Neural cell (in vitro differentiated cells): ENCODE measurements at regions not wholly inside any gene's neighbourhood (a gene's known extent, or its start where the extent isn't known, plus 50 kb on each side); places are given as distances from the start of the nearest gene placed in this dataset.

Experiments used
- CTCF ChIP-seq: fragments of 450-650 bp; IDR thresholded peaks from 2 replicates; pipeline ENCODE4 v1.5.1; 2014; ENCODE audit warnings: antibody characterized with exemption, mild to moderate bottlenecking, moderate library complexity; ENCODE audit not compliant: poor library complexity, severe bottlenecking
- SMC3 ChIP-seq: fragments of 450-650 bp; conservative IDR thresholded peaks from 2 replicates; pipeline ENCODE4 v1.6.1; 2014; ENCODE audit warnings: antibody characterized with exemption, mild to moderate bottlenecking, moderate library complexity; ENCODE audit not compliant: poor library complexity

GRCh38 chr19:28913626-28914025 is 299.3 kb downstream of the UQCRFS1 start:
- no peak for TF ChIP-seq SMC3
- no peak for TF ChIP-seq CTCF
